ENCODE measurements at regions not wholly inside any gene's neighbourhood (a gene's known extent, or its start where the extent isn't known, plus 50 kb on each side); places are given as distances from the start of the nearest gene placed in this dataset.

- no peak for ATAC-seq (ENCODE audit: low read depth)
- TF ChIP-seq CTCF (IDR thresholded peaks at IDR 0.05), result no peak
- Mint-ChIP-seq H3K4me3 (no peak overlapping the region), H3K27me3 (peaks cover 4% of the 10 kb centered on the region), H3K9me3 (no peaks in the 10 kb centered on the region), H3K4me1 (no peaks in the 10 kb centered on the region), H3K36me3 (ENCODE audit: low read depth) (no peaks in the 10 kb centered on the region), H3K27ac (no peak overlapping the region)
- intact Hi-C loops (cut with micrococcal nuclease), result no loop called here
- ChIA-PET POLR2A (no interaction called here), CTCF (no interaction called here)
- DNase-seq, result no peak
Observed at GRCh38 chr1:193311226-193311948, 125.0 kb upstream of the B3GALT2 start.

GRCh38 chr1:193310564-193310963 lies 124.2 kb upstream of the B3GALT2 start:
- CTCF ChIA-PET, result no interaction called here
- no peaks in the 10 kb centered on the region for H3K4me1 Mint-ChIP-seq
- DNase-seq (no peak), ATAC-seq (ENCODE audit: low read depth) (no peak)
- POLR2A ChIA-PET, result no interaction called here
- no peak overlapping the region for H3K27ac Mint-ChIP-seq
- intact Hi-C loops (cut with micrococcal nuclease), result no loop called here
- H3K36me3 Mint-ChIP-seq (ENCODE audit: low read depth), result no peaks in the 10 kb centered on the region
- H3K9me3 Mint-ChIP-seq, result no peaks in the 10 kb centered on the region
- no peak for TF ChIP-seq CTCF (IDR thresholded peaks at IDR 0.05)
- no peak overlapping the region for H3K4me3 Mint-ChIP-seq
- peaks cover 4% of the 10 kb centered on the region for H3K27me3 Mint-ChIP-seq

DNA sequence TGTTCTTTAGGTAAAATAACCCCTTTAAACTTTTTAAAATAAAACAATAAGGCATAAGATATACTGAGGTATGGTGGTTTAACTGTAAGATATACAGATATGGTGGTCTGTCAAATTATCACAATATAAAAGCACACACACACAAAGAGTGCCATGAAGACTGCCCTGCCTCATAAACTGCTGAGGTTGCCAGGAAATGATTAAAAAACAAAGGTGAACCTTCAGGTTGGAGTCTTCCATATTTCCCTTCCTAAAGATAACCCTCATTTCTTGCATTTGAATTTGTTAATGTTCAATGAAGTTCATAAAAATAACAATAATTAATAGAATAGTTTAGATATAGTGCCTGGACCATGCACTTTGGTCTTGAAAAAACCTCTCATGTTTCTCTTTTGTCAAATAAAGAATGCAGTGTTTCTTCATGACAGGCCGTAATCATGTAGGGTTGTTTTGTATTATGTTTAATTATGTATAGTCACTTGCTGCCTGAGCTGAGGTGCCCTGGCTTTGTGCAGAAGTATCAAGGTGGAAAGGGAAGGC lies 123.6 kb upstream of the B3GALT2 start:
- Mint-ChIP-seq H3K4me1 (no peaks in the 10 kb centered on the region), H3K4me3 (no peak overlapping the region), H3K36me3 (ENCODE audit: low read depth) (no peaks in the 10 kb centered on the region), H3K9me3 (no peaks in the 10 kb centered on the region), H3K27ac (no peak overlapping the region), H3K27me3 (peaks cover 4% of the 10 kb centered on the region)
- no peak for TF ChIP-seq CTCF (IDR thresholded peaks at IDR 0.05)
- intact Hi-C loops (cut with micrococcal nuclease), result no loop called here
- DNase-seq (no peak), ATAC-seq (ENCODE audit: low read depth) (no peak)
- ChIA-PET CTCF (no interaction called here), POLR2A (no interaction called here)

GRCh38 chr1:193308438-193308837 lies 122.0 kb upstream of the B3GALT2 start:
- ChIA-PET CTCF (no interaction called here), POLR2A (no interaction called here)
- intact Hi-C loops (cut with micrococcal nuclease), result no loop called here
- Mint-ChIP-seq H3K36me3 (ENCODE audit: low read depth) (no peaks in the 10 kb centered on the region), H3K4me1 (no peaks in the 10 kb centered on the region), H3K27ac (no peak overlapping the region), H3K27me3 (peaks cover 4% of the 10 kb centered on the region), H3K4me3 (no peak overlapping the region), H3K9me3 (no peaks in the 10 kb centered on the region)
- DNase-seq, result no peak
- no peak for TF ChIP-seq CTCF (IDR thresholded peaks at IDR 0.05)
- ATAC-seq (ENCODE audit: low read depth), result no peak

GRCh38 chr1:193306430-193306829 lies 120.0 kb upstream of the B3GALT2 start:
- Mint-ChIP-seq H3K36me3 (ENCODE audit: low read depth) (no peaks in the 10 kb centered on the region), H3K4me1 (no peaks in the 10 kb centered on the region), H3K4me3 (no peak overlapping the region), H3K27me3 (peaks cover 2% of the 10 kb centered on the region), H3K27ac (no peak overlapping the region), H3K9me3 (no peaks in the 10 kb centered on the region)
- ChIA-PET POLR2A (no interaction called here), CTCF (no interaction called here)
- ATAC-seq (ENCODE audit: low read depth) (no peak), DNase-seq (no peak)
- no peak for TF ChIP-seq CTCF (IDR thresholded peaks at IDR 0.05)
- intact Hi-C loops (cut with micrococcal nuclease), result no loop called here
